Prostate gland (tissue), 2 donors: ENCODE measurements at regions not wholly inside any gene's neighbourhood (a gene's known extent, or its start where the extent isn't known, plus 50 kb on each side); places are given as distances from the start of the nearest gene placed in this dataset.

Experiments
- DNase-seq: peaks from one replicate; pipeline ENCODE4 v3.0.0-alpha.2; 2019; ENCODE audit warnings: low spot score
- H3K27ac ChIP-seq, 2 donors: fragments of 200-600 bp; sonication (generic); 2 replicates each; pipeline ENCODE4 v1.5.1; 2017 to 2019
- H3K27me3 ChIP-seq: fragments of 200-600 bp; sonication (generic); replicated peaks from 2 replicates; pipeline ENCODE4 v1.5.1; 2019; ENCODE audit not compliant: insufficient read depth
- H3K36me3 ChIP-seq, 2 donors: fragments of 200-600 bp; sonication (generic); 1 replicate in 1 of 2; 2 replicates in 1 of 2; pipeline versions ENCODE4 v1.5.1 to v1.8.1; 2017 to 2019
- H3K4me1 ChIP-seq: fragments of 200-600 bp; sonication (generic); replicated peaks from 2 replicates; pipeline ENCODE4 v1.5.1; 2019
- H3K4me3 ChIP-seq, 2 donors: fragments of 200-600 bp; sonication (generic); 2 replicates each; pipeline ENCODE4 v1.5.1; 2017 to 2019
- H3K9me3 ChIP-seq: fragments of 200-600 bp; sonication (generic); 2 replicates; pipeline ENCODE4 v1.5.1; 2017
- POLR2A ChIP-seq: fragments of 450-650 bp; IDR thresholded peaks from one replicate; pipeline ENCODE4 v1.6.1; 2016; ENCODE audit warnings: antibody characterized with exemption, mild to moderate bottlenecking
- POLR2AphosphoS5 ChIP-seq: sonication (generic); formaldehyde crosslinking; IDR thresholded peaks from one replicate; pipeline ENCODE4 v1.6.1; 2017; ENCODE audit warnings: antibody characterized with exemption
- WGBS: methylation state at CpG from one replicate; pipeline ENCODE4 v1.1.5; 2018; 5-methylcytosine and 5-hydroxymethylcytosine counted together
- intact Hi-C: fragments of 100-400 bp; cut with DNase I; formaldehyde crosslinking; loops from one replicate; pipeline ENCODE4 v1.14.2; 2022
- TF ChIP-seq, protein P1 (sequence below), 4 experiments: fragments of 200-600 bp in 2 of 4; fragments of 450-650 bp in 2 of 4; sonication (generic) in 2 of 4; IDR thresholded peaks; 1 replicate in 3 of 4; 2 replicates in 1 of 4; pipeline ENCODE4 v1.5.1; 2016 to 2019; ENCODE audit warnings: antibody characterized with exemption in 4 of 4, mild to moderate bottlenecking in 2 of 4, moderate library complexity in 2 of 4

DNA sequence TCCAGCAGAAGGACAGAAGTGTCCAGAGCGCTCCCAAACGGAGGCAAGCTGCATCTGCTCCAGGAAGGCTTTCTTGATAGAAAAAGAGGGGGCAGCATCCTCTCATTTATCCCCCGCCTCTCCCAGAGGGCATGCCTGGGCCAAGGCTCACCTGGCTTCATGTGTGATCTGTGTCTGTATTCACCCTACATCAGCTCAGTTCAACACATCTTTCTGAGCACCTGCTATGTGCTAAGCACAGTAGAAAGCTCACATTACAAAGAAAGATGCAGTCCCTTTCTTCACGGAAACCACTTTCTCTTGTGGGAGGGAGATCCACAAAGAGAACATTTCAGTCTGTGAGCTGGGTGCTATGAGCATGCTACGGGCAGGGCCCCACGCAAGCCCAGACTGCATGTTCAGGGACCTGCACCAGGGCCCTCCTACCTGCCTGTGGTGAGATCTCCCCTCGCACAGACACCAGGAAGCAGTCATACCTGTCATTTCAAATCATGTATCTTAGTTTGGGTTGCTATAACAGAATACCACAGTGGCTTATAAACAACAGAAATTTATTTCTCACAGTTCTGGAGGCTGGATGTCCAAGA is 90.7 kb downstream of the PDCL3 start:
- H3K9me3 ChIP-seq, result no peaks in the 10 kb centered on the region
- intact Hi-C loops, result no loop called here
- no peak overlapping the region for H3K4me3 ChIP-seq
- DNase-seq, result no peak
- no peaks in the 10 kb centered on the region for H3K27me3 ChIP-seq
- 82% methylated on average over 7 of the region's 7 CpGs for WGBS
- H3K36me3 ChIP-seq, result no peaks in the 10 kb centered on the region
- H3K4me1 ChIP-seq, result no peaks in the 10 kb centered on the region
- no peak overlapping the region for H3K27ac ChIP-seq
- TF ChIP-seq POLR2AphosphoS5 (no peak), POLR2A (no peak)
- TF ChIP-seq, protein P1, sequence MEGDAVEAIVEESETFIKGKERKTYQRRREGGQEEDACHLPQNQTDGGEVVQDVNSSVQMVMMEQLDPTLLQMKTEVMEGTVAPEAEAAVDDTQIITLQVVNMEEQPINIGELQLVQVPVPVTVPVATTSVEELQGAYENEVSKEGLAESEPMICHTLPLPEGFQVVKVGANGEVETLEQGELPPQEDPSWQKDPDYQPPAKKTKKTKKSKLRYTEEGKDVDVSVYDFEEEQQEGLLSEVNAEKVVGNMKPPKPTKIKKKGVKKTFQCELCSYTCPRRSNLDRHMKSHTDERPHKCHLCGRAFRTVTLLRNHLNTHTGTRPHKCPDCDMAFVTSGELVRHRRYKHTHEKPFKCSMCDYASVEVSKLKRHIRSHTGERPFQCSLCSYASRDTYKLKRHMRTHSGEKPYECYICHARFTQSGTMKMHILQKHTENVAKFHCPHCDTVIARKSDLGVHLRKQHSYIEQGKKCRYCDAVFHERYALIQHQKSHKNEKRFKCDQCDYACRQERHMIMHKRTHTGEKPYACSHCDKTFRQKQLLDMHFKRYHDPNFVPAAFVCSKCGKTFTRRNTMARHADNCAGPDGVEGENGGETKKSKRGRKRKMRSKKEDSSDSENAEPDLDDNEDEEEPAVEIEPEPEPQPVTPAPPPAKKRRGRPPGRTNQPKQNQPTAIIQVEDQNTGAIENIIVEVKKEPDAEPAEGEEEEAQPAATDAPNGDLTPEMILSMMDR (IDR thresholded peaks at IDR 0.05), result no peak

DNA sequence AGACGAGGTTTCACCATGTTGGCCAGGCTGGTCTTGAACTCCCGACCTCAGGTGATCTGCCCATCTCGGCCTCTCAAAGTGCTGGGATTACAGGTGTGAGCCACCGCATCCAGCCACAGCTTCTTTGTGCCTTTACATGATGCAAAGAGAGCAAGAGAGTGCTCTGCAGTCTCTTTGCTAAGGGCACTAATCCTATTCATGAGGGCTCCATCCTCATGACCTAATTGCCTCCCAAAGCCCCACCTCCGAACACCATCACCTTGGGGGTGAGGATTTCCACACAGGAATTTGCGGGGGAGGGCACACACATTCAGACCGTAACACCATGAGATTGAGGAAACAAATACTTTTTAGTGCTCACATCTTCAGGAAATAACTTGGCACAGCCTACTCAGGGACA is 91.8 kb downstream of the PDCL3 start:
- H3K4me1 ChIP-seq, result no peaks in the 10 kb centered on the region
- H3K27ac ChIP-seq, result no peak overlapping the region
- intact Hi-C loops, result no loop called here
- no peaks in the 10 kb centered on the region for H3K36me3 ChIP-seq
- H3K9me3 ChIP-seq, result no peaks in the 10 kb centered on the region
- no peaks in the 10 kb centered on the region for H3K27me3 ChIP-seq
- no peak for DNase-seq
- WGBS, result 87% methylated on average over 7 of the region's 7 CpGs
- no peak for TF ChIP-seq POLR2AphosphoS5
- no peak for TF ChIP-seq POLR2A
- no peak overlapping the region for H3K4me3 ChIP-seq

DNA sequence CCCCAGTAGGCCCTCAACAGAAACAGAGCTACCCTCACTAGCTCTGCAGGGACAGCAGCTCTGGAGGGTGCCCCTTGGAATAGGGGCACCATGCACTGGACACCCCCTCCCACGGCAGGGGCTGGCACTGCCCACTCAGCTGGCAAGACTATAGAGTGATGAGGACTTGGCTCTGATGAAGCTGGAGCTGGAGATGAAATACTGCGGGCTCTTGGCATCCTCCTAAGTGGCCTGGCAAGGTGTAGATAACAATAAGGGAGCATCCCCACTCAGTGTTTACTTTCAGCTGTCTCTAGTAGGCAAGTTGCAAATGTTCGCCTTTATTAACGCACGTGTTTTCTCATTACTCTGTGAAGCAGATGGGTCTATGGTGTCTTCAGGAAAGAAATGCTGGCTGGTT is 92.7 kb downstream of the PDCL3 start:
- no peak for DNase-seq
- 46% methylated on average over 5 of the region's 5 CpGs for WGBS
- no peak overlapping the region for H3K27ac ChIP-seq

DNA sequence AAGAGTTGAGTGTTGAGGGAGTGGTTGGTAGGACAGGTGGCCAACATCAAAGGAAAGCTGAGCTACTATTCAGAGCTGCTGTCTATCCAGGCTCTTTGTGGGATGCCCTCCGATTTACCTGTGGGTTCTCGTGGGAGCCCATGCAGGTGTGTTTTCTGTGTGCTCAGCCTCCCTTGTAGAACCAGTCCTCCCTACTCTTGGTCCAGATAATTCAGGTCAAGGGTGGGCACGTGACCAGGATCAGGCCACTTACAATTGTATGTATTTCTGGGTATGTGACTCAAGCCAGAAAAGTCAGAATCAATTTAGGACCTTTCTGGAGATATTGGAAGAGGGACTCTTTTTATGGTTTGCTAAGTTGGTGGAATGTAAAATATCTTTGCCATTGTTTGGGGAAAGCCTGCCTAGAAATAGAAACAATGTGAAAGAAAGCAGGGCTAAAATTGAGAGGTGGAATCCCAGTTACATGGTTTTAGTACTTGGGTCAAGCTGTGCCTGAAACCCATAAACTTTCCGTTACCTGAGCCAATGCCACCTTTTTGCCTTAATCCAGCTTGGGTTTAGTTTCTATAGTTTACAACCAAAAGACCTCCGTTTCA is 93.2 kb downstream of the PDCL3 start:
- Histone ChIP-seq H3K4me1 (no peaks in the 10 kb centered on the region), H3K27ac (no peak overlapping the region), H3K9me3 (no peaks in the 10 kb centered on the region), H3K27me3 (no peaks in the 10 kb centered on the region), H3K36me3 (no peaks in the 10 kb centered on the region), H3K4me3 (no peak overlapping the region)
- WGBS, result 69% methylated on average over 5 of the region's 5 CpGs
- intact Hi-C loops, result no loop called here
- DNase-seq, result no peak
- TF ChIP-seq POLR2A, result no peak
- TF ChIP-seq POLR2AphosphoS5, result no peak
- TF ChIP-seq, protein P1 (IDR thresholded peaks at IDR 0.05), result no peak

More for the DNA sequence above, 92.7 kb downstream of the PDCL3 start:
- Histone ChIP-seq H3K4me1 (no peaks in the 10 kb centered on the region), H3K27me3 (no peaks in the 10 kb centered on the region), H3K36me3 (no peaks in the 10 kb centered on the region), H3K9me3 (no peaks in the 10 kb centered on the region), H3K4me3 (no peak overlapping the region)
- intact Hi-C loops, result no loop called here
- TF ChIP-seq POLR2A, result no peak
- TF ChIP-seq POLR2AphosphoS5, result no peak
- TF ChIP-seq, protein P1 (IDR thresholded peaks at IDR 0.05), result no peak

DNA sequence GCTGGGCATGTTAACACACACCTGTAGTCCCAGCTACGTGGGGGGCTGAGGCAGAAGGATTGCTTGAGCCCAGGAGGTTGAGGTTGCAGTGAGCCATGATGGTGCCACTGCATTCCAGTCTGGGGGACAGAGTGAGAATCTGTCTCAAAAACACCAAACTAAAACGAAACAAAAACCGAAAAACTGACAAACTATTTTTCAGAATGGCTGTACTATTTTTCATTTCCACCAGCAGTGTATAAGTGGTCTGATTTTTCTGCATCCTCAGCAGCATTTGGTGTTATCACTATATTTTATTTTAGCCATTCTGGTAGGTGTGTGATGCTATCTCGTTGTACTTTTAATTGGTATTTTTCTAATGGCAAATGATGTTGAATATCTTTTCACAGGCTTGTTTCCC is 95.2 kb downstream of the PDCL3 start:
- Histone ChIP-seq H3K9me3 (no peaks in the 10 kb centered on the region), H3K27me3 (no peaks in the 10 kb centered on the region), H3K4me3 (no peak overlapping the region), H3K27ac (no peak overlapping the region), H3K36me3 (no peaks in the 10 kb centered on the region), H3K4me1 (no peaks in the 10 kb centered on the region)
- DNase-seq, result no peak
- TF ChIP-seq, protein P1 (IDR thresholded peaks at IDR 0.05), result no peak
- no peak for TF ChIP-seq POLR2AphosphoS5
- no peak for TF ChIP-seq POLR2A
- WGBS, result 92% methylated on average over 4 of the region's 4 CpGs
- intact Hi-C loops, result no loop called here
